ENCODE measurements at regions not wholly inside any gene's neighbourhood (a gene's known extent, or its start where the extent isn't known, plus 50 kb on each side); places are given as distances from the start of the nearest gene placed in this dataset.

- H3K9me3 ChIP-seq (ENCODE audit: control insufficient read depth, low read length), result no peaks in the 10 kb centered on the region
- no peak overlapping the region for H3K9ac ChIP-seq
- no peak for TF ChIP-seq CTCF (IDR thresholded peaks at IDR 0.05)
- no peaks in the 10 kb centered on the region for H3K27me3 ChIP-seq (ENCODE audit: control insufficient read depth, insufficient read depth, low read length)
- no peak overlapping the region for H3K4me3 ChIP-seq (ENCODE audit: low read depth, low read length)
- no peak overlapping the region for H2AFZ ChIP-seq
- H3K36me3 ChIP-seq (ENCODE audit: control insufficient read depth, insufficient read depth, low read length), result no peaks in the 10 kb centered on the region
- H3K27ac ChIP-seq, result no peak overlapping the region
- no peaks in the 10 kb centered on the region for H3K4me1 ChIP-seq
- no peaks in the 10 kb centered on the region for H3K79me2 ChIP-seq
- H3K4me2 ChIP-seq (ENCODE audit: low read length), result no peak overlapping the region
Observed at GRCh38 chr20:50343490-50344179, 153.0 kb downstream of the CEBPB start.

- no peak overlapping the region for H3K27ac ChIP-seq
- H3K36me3 ChIP-seq (ENCODE audit: control insufficient read depth, insufficient read depth, low read length), result no peaks in the 10 kb centered on the region
Observed at GRCh38 chr20:50344232-50345071, 153.8 kb downstream of the CEBPB start.

GRCh38 chr20:50345712-50346373, 155.2 kb downstream of the CEBPB start:
- no peaks in the 10 kb centered on the region for H3K79me2 ChIP-seq
- no peak for TF ChIP-seq CTCF (IDR thresholded peaks at IDR 0.05)

More at GRCh38 chr20:50344232-50345071, 153.8 kb downstream of the CEBPB start:
- no peak for TF ChIP-seq CTCF (IDR thresholded peaks at IDR 0.05)
- H2AFZ ChIP-seq, result no peak overlapping the region
- no peaks in the 10 kb centered on the region for H3K79me2 ChIP-seq
- H3K4me1 ChIP-seq, result no peaks in the 10 kb centered on the region
- H3K4me2 ChIP-seq (ENCODE audit: low read length), result no peak overlapping the region
- no peaks in the 10 kb centered on the region for H3K27me3 ChIP-seq (ENCODE audit: control insufficient read depth, insufficient read depth, low read length)
- no peak overlapping the region for H3K4me3 ChIP-seq (ENCODE audit: low read depth, low read length)
- H3K9ac ChIP-seq, result no peak overlapping the region
- H3K9me3 ChIP-seq (ENCODE audit: control insufficient read depth, low read length), result no peaks in the 10 kb centered on the region

GRCh38 chr20:50346374-50347283, 156.0 kb downstream of the CEBPB start:
- Histone ChIP-seq H3K4me1 (no peaks in the 10 kb centered on the region), H2AFZ (no peak overlapping the region), H3K4me2 (ENCODE audit: low read length) (no peak overlapping the region), H3K36me3 (ENCODE audit: control insufficient read depth, insufficient read depth, low read length) (no peaks in the 10 kb centered on the region), H3K9ac (no peak overlapping the region), H3K4me3 (ENCODE audit: low read depth, low read length) (no peak overlapping the region), H3K27ac (peak overlapping the region; percentile 50), H3K27me3 (ENCODE audit: control insufficient read depth, insufficient read depth, low read length) (no peaks in the 10 kb centered on the region), H3K9me3 (ENCODE audit: control insufficient read depth, low read length) (no peaks in the 10 kb centered on the region), H3K79me2 (no peaks in the 10 kb centered on the region)
- no peak for TF ChIP-seq CTCF (IDR thresholded peaks at IDR 0.05)

More at GRCh38 chr20:50345712-50346373, 155.2 kb downstream of the CEBPB start:
- H3K27ac ChIP-seq, result peak overlapping the region; percentile 50
- H3K9ac ChIP-seq, result no peak overlapping the region
- H2AFZ ChIP-seq, result no peak overlapping the region
- H3K27me3 ChIP-seq (ENCODE audit: control insufficient read depth, insufficient read depth, low read length), result no peaks in the 10 kb centered on the region
- H3K4me2 ChIP-seq (ENCODE audit: low read length), result no peak overlapping the region
- H3K36me3 ChIP-seq (ENCODE audit: control insufficient read depth, insufficient read depth, low read length), result no peaks in the 10 kb centered on the region
- H3K9me3 ChIP-seq (ENCODE audit: control insufficient read depth, low read length), result no peaks in the 10 kb centered on the region
- no peak overlapping the region for H3K4me3 ChIP-seq (ENCODE audit: low read depth, low read length)
- H3K4me1 ChIP-seq, result no peaks in the 10 kb centered on the region

Measured in parathyroid adenoma (tissue), 2 donors.